ENCODE measurements at regions not wholly inside any gene's neighbourhood (a gene's known extent, or its start where the extent isn't known, plus 50 kb on each side); places are given as distances from the start of the nearest gene placed in this dataset.
"Not testable (repeated sequence)": the region's sequence is repeated elsewhere in the genome, so short reads cannot be mapped to it uniquely, and the experiment has no call there.

GRCh38 chr3:139116631-139117030 lies 71.9 kb upstream of the PRR23C start:
- not testable (repeated sequence) for ATAC-seq

GRCh38 chr3:139117136-139117675 lies 72.5 kb upstream of the PRR23C start:
- no peak for ATAC-seq

- no peak for ATAC-seq
Observed at GRCh38 chr3:139117883-139118760, 73.4 kb upstream of the PRR23C start.

- no peak for ATAC-seq
Observed at GRCh38 chr3:139118835-139119234, 74.1 kb upstream of the PRR23C start.

GRCh38 chr3:139119331-139120025 lies 74.8 kb upstream of the PRR23C start:
- no peak for ATAC-seq

- no peak for ATAC-seq
Observed at GRCh38 chr3:139120086-139121056, 75.7 kb upstream of the PRR23C start.

- ATAC-seq, result no peak
Observed at GRCh38 chr3:139121513-139122220, 77.0 kb upstream of the PRR23C start.

- no peak for ATAC-seq
Observed at GRCh38 chr3:139122221-139122581, 77.5 kb upstream of the PRR23C start.

GRCh38 chr3:139122612-139123011 lies 77.9 kb upstream of the PRR23C start:
- ATAC-seq, result no peak

- no peak for ATAC-seq
Observed at GRCh38 chr3:139123377-139124095, 78.8 kb upstream of the PRR23C start.

- no peak for ATAC-seq
Observed at GRCh38 chr3:139124197-139124596, 79.5 kb upstream of the PRR23C start.

- ATAC-seq, result no peak
Observed at GRCh38 chr3:139127101-139127500, 82.4 kb upstream of the PRR23C start.

- not testable (repeated sequence) for ATAC-seq
Observed at GRCh38 chr3:139127629-139128028, 82.9 kb upstream of the PRR23C start.

- no peak for ATAC-seq
Observed at GRCh38 chr3:139128803-139129202, 84.1 kb upstream of the PRR23C start.

- ATAC-seq, result no peak
Observed at GRCh38 chr3:139129892-139130291, 85.2 kb upstream of the PRR23C start.

- ATAC-seq, result no peak
Observed at GRCh38 chr3:139130390-139131140, 85.9 kb upstream of the PRR23C start.

GRCh38 chr3:139131951-139132350 lies 87.3 kb upstream of the PRR23C start:
- no peak for ATAC-seq

- ATAC-seq, result no peak
Observed at GRCh38 chr3:139132976-139133375, 88.3 kb upstream of the PRR23C start.

GRCh38 chr3:139134678-139135372 lies 90.1 kb upstream of the PRR23C start:
- ATAC-seq, result no peak

GRCh38 chr3:139135657-139136056 lies 91.0 kb upstream of the PRR23C start:
- no peak for ATAC-seq
